ENCODE measurements at regions not wholly inside any gene's neighbourhood (a gene's known extent, or its start where the extent isn't known, plus 50 kb on each side); places are given as distances from the start of the nearest gene placed in this dataset.

GRCh38 chr1:8093221-8093980, 67.3 kb upstream of the ERRFI1 start:
- TF ChIP-seq CTCF (IDR thresholded peaks at IDR 0.05; ENCODE audit: low read depth, low read length, missing input control): no peak
- no peak for TF ChIP-seq RAD21 (IDR thresholded peaks at IDR 0.05)
- TF ChIP-seq SP1 (IDR thresholded peaks at IDR 0.05): no peak
- no peak for TF ChIP-seq REST (IDR thresholded peaks at IDR 0.05)
- no peak for TF ChIP-seq YY1 (IDR thresholded peaks at IDR 0.05)
- TF ChIP-seq RXRA (IDR thresholded peaks at IDR 0.05): no peak
- TF ChIP-seq EGR1 (IDR thresholded peaks at IDR 0.05; ENCODE audit: low read depth in 2 of 2): no peak
- TF ChIP-seq HNF4G (IDR thresholded peaks at IDR 0.05): no peak
- TF ChIP-seq MAX (IDR thresholded peaks at IDR 0.05): no peak
- TF ChIP-seq ATF3 (IDR thresholded peaks at IDR 0.05): no peak
